Calu3 (cell line): ENCODE measurements at regions not wholly inside any gene's neighbourhood (a gene's known extent, or its start where the extent isn't known, plus 50 kb on each side); places are given as distances from the start of the nearest gene placed in this dataset.

ENCODE experiments used
- BruUV-seq: library from RNA; stranded (reverse); fragments of 400-500 nt; replicated peaks from 2 replicates; lab custom pipeline; 2021; lab: Mats Ljungman, UMichigan
- CTCF ChIA-PET: fragments of 300-600 bp; sonication (Branson Sonifier 250); formaldehyde crosslinking; loops from one replicate; lab custom pipeline; 2022; ENCODE audit warnings: antibody characterized with exemption; lab: Charles Lee
- DNase-seq: peaks from one replicate; pipeline ENCODE4 v3.0.0; 2022
- H3K27ac Mint-ChIP-seq: one replicate; pipeline ENCODE4 v1.8.0; 2022; ENCODE audit warnings: mixed read lengths; ENCODE audit not compliant: unreplicated experiment
- H3K27me3 Mint-ChIP-seq: one replicate; pipeline ENCODE4 v1.8.0; 2022; ENCODE audit warnings: mixed read lengths; ENCODE audit not compliant: unreplicated experiment
- H3K36me3 Mint-ChIP-seq: one replicate; pipeline ENCODE4 v1.8.0; 2022; ENCODE audit warnings: mild to moderate bottlenecking, moderate library complexity, mixed read lengths; ENCODE audit not compliant: insufficient read depth, unreplicated experiment
- H3K4me1 Mint-ChIP-seq: one replicate; pipeline ENCODE4 v1.8.0; 2022; ENCODE audit warnings: mild to moderate bottlenecking, low read depth, mixed read lengths; ENCODE audit not compliant: unreplicated experiment
- H3K4me3 Mint-ChIP-seq: one replicate; pipeline ENCODE4 v1.8.0; 2022; ENCODE audit warnings: mild to moderate bottlenecking, low read depth, moderate library complexity, mixed read lengths; ENCODE audit not compliant: unreplicated experiment
- H3K9me3 Mint-ChIP-seq: one replicate; pipeline ENCODE4 v1.8.0; 2022; ENCODE audit warnings: low read depth, mixed read lengths; ENCODE audit not compliant: unreplicated experiment
- intact Hi-C: fragments of 100-400 bp; cut with micrococcal nuclease; formaldehyde crosslinking; loops from one replicate; pipeline ENCODE4 v1.10.0; 2022; ENCODE audit not compliant: unreplicated experiment
- TF ChIP-seq, protein P1 (sequence below): fragments of 200-600 bp; IDR thresholded peaks from one replicate; pipeline ENCODE4 v1.8.0; 2022; ENCODE audit warnings: antibody characterized with exemption; ENCODE audit not compliant: unreplicated experiment

DNA sequence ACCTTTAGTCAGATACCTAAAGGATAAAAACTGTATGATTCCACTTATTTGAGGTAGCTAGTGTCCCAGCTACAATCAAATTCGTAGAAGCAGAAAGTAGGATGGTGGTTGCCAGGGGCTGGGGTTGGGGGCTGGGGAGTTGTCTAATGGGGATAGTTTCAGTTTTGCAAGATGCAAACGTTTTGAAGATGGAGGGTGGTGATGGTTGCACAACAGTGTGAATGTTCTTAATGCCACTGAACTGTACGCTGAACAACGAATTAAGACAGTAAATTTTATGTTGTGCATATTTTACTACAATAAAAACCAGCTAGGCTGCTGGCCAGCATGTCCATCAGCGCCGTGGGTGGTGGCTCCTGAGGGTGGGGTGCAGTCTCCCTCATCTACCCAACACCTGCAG is 137.8 kb downstream of the GADD45G start:
- no peak for DNase-seq
- intact Hi-C loops, result no loop called here
- H3K27ac Mint-ChIP-seq, result no peak overlapping the region
- H3K4me1 Mint-ChIP-seq, result no peaks in the 10 kb centered on the region
- H3K4me3 Mint-ChIP-seq, result no peak overlapping the region
- no TSS peak for BruUV-seq
- TF ChIP-seq, protein P1, sequence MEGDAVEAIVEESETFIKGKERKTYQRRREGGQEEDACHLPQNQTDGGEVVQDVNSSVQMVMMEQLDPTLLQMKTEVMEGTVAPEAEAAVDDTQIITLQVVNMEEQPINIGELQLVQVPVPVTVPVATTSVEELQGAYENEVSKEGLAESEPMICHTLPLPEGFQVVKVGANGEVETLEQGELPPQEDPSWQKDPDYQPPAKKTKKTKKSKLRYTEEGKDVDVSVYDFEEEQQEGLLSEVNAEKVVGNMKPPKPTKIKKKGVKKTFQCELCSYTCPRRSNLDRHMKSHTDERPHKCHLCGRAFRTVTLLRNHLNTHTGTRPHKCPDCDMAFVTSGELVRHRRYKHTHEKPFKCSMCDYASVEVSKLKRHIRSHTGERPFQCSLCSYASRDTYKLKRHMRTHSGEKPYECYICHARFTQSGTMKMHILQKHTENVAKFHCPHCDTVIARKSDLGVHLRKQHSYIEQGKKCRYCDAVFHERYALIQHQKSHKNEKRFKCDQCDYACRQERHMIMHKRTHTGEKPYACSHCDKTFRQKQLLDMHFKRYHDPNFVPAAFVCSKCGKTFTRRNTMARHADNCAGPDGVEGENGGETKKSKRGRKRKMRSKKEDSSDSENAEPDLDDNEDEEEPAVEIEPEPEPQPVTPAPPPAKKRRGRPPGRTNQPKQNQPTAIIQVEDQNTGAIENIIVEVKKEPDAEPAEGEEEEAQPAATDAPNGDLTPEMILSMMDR, result no peak
- H3K27me3 Mint-ChIP-seq, result peaks cover 58% of the 10 kb centered on the region
- H3K36me3 Mint-ChIP-seq, result no peaks in the 10 kb centered on the region
- H3K9me3 Mint-ChIP-seq, result peaks cover 2% of the 10 kb centered on the region
- CTCF ChIA-PET, result interaction anchor here (0.7 kb wide), 1 partner anchor 698 kb away, joined by 4 read pairs; no protein-coding TSS in a partner anchor

DNA sequence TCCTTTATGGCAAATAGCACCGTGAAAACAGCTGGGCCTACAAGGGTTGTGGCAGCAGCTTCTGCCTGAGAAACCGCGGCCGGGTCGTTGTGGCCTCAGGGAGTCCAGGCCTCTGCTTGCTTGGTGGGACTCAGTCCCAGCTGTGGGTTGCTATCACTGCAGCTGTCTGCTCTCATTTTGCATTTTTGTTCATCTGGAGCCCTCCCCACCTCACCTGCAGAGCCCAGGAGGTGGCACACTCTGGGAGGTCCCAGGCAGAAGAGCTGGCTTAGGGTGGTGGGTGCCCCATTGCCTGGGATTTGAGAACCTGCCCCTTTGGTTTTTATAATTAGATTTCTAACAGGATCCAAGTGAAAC is 138.4 kb downstream of the GADD45G start:
- intact Hi-C loops, result no loop called here
- no peak overlapping the region for H3K4me3 Mint-ChIP-seq
- TF ChIP-seq, protein P1, result no peak
- BruUV-seq, result no TSS peak
- H3K4me1 Mint-ChIP-seq, result no peaks in the 10 kb centered on the region
- H3K27me3 Mint-ChIP-seq, result peaks cover 54% of the 10 kb centered on the region
- peaks cover 2% of the 10 kb centered on the region for H3K9me3 Mint-ChIP-seq
- no peak overlapping the region for H3K27ac Mint-ChIP-seq
- no peak for DNase-seq
- CTCF ChIA-PET, result no interaction called here
- H3K36me3 Mint-ChIP-seq, result no peaks in the 10 kb centered on the region

DNA sequence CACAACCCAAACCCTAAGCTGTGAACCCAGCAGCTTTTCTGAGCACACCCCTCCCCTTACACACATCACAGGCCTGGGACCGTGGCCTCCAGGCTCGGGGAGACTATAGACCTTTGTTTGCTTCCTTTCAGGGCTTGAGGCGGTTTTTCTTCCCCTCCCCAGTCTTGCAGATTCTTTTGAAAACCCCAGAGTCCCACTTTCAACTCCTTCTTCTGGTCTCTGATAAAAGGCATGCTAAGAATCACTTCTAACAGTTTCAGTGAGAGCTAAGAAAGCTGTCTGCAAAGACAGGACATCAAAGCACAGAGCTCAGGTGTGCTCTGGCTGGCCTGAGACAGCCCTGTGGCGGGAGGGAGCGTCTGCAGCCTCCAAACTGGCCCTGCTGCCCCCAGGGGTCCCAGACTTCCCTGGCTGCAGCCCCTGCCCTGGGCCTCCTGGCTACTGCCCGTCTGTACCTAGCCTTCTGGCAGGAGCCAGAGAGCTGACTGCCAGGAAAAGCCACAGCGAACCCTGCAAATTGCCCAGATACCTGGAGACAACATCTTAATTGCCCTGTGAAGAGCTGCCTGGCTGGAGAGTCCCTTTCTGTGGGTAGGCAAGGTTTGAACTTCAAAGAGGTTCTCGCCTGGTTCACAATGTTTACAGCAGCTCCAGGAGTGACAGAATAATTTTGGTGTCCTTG is 138.9 kb downstream of the GADD45G start:
- Mint-ChIP-seq H3K4me1 (no peaks in the 10 kb centered on the region), H3K27me3 (peaks cover 50% of the 10 kb centered on the region), H3K36me3 (no peaks in the 10 kb centered on the region), H3K27ac (no peak overlapping the region), H3K9me3 (peaks cover 2% of the 10 kb centered on the region), H3K4me3 (no peak overlapping the region)
- TF ChIP-seq, protein P1, result no peak
- no peak for DNase-seq
- CTCF ChIA-PET, result no interaction called here
- intact Hi-C loops, result no loop called here
- BruUV-seq, result no TSS peak

DNA sequence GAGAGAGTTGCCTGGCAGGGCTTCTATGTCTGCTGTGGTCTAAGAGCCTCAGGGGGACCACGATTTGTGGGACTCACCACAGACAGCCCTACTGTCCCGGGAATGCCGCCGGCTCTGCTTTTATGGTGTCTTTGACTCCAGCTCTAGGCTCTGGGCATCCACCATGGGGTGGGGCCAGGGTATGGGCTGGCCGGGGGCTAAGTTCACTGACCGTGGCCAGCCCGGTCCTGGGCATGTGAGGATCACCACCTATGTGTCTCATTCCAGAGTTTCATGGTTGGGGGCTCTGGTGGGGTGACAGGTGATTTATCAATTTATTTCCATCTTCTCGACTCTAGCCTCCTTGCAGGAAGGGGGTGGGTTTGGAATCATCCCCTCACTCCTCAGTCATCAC is 139.4 kb downstream of the GADD45G start:
- intact Hi-C loops, result no loop called here
- BruUV-seq, result no TSS peak
- CTCF ChIA-PET, result no interaction called here
- H3K4me1 Mint-ChIP-seq, result no peaks in the 10 kb centered on the region
- peaks cover 2% of the 10 kb centered on the region for H3K9me3 Mint-ChIP-seq
- no peak for DNase-seq
- peaks cover 50% of the 10 kb centered on the region for H3K27me3 Mint-ChIP-seq
- TF ChIP-seq, protein P1, result no peak
- H3K4me3 Mint-ChIP-seq, result no peak overlapping the region
- H3K27ac Mint-ChIP-seq, result no peak overlapping the region
- no peaks in the 10 kb centered on the region for H3K36me3 Mint-ChIP-seq
